ENCODE measurements at regions not wholly inside any gene's neighbourhood (a gene's known extent, or its start where the extent isn't known, plus 50 kb on each side); places are given as distances from the start of the nearest gene placed in this dataset.

DNA sequence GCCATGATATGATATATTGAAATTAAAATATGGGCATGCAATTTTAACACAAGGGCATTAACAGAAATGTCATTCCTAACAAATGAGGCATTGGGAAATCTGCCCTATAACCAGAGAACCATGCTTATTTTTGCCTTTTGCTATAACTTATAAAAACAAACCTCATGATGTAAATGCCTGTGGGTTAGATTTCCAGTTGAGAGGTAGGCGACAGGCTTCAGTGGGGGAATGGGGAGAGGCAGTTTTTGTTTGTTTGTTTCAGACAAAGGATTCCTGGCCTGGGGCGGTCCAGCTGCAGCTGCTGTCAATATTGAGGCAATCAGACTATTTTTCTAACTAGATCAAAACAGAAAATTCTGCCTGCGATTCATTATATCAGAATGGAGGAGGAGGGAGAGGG is 490.4 kb upstream of the CFAP20DC start:
- no peak for DNase-seq

DNA sequence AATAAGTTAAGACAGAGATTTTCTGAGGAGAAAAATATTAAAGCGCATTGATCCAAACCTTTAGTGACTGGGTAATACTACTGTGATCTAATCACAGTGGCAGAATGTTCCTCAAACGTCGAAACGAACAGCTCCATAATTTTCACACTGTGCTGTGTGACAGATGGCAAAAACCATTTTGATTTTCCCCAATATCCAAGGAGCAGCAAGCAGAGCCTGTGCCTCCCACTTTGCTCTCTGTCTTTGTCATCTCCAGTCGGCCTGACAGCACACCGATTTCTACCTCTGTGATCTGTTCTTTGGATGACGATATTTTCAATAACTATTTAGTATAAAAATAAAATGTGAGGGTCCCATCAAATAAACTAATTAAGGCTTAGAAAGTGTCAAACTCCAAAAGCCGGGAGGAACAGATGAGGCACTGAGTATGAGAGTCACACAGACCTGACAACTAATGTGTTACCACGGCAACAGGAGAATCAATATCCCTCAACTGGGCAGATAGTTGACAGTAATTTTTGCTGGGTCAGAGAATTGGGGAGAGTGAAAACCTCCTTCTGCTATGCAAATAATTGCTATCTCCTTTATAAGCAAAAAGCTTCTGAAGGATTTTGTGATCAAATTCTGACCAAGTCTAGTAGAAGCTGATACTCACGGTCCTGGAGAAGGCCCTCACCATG is 489.1 kb upstream of the CFAP20DC start:
- DNase-seq = no peak

DNA sequence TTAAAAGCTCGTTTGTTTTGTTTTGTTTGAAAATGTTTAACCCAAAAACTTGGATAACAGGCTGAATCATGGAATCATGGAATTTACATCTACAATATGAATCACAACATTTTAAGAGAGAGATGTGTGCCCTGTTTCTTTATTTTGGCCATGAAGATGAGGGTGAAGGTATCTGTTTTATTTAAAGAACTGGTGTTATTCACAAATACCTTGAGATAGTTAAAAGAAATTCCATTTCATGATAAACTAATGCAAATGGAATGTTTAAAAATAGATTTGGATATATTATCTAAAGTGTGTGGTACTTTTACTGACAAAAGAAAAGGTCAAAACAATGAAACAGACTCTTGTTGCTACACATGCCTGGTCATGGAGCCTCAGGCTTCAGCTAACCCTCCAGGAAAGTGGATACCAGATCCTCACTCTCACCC is 486.0 kb upstream of the CFAP20DC start:
- DNase-seq = no peak

DNA sequence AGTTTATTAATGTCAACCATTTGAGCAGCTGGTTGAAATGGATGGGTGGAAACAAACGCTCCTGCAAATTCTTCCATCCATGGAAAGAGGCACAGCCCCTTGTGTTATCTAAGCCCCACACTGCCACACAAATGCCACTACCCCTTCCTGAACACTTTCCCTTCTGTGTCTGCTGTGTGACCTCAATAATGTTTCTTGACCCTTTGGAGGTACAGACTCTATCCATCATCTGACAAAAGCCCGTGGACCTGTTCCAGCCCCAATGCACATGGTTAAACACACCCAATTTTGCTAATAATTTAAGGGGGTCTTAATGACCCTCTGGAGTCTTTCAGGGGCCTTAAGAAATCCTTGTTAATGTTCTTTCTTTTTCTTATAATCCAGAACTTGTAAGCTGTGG is 482.2 kb upstream of the CFAP20DC start:
- DNase-seq = no peak

DNA sequence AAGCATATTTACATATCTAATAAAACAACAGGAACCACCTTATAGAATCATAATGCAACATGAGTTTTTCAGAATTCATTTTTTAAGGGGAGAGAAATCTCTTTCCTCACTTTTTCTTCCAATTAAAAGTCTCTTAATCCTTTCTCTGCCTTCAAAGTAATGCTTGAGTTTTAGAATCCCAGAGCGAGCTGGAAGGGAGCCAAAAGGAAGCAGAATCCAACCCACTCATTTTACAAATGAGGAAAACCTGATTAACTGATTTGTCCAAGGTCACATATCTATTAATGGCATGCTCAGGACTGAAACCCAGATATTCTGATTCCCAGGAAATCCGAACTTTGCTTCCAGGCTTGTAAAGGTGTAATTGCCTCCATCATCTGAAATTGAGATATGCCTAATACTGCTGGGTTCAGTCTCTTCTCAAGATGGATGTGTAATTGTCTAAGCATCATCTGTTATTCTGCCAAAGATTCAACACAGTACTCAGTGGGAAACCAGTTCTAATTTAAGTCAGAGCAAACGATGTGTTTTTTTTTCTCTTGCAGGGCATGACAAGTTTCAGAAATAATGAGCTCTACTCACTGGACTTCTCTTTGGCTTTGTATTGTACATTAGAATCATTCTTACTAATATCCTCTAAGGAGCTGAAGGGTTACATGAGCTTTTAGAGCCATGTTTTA is 481.4 kb upstream of the CFAP20DC start:
- no peak for DNase-seq

DNA sequence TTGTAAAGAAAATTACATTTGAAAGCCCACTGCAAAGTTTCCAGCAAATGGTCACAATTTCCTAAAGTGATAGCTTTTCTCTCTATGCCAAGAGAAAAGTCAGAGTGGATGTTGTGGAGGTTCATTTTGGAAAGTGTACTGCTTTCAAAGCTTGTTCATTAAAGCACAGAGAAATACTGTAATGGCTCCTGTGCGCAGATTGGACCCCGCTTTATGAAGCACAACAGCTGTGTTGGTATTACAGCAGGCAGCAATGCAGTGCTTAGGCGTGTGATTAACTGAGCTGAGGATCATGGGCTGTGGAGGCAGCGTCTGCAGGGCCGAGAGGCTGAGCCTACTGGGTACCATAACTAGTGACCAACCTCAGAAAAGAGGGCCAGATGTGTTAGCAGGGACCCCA is 478.4 kb upstream of the CFAP20DC start:
- DNase-seq = no peak

DNA sequence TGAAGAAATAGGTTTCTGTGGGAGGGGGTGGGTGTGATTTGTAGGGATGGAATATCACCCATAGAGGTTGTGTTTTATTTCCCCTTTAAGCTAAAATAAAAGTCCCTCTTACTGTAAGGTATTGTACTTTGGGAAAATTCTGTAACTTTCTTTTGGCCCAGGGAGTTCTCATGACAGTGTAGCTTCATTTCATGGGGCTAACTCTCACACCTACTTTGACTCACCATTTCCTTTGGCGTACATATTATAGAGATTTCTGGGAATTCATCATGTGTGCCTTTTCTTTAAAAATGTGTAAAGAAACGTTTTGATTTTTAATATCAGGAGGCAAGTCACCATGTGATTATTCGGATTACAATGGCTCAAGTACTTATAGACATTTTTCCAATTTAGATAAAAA is 477.7 kb upstream of the CFAP20DC start:
- no peak for DNase-seq

DNA sequence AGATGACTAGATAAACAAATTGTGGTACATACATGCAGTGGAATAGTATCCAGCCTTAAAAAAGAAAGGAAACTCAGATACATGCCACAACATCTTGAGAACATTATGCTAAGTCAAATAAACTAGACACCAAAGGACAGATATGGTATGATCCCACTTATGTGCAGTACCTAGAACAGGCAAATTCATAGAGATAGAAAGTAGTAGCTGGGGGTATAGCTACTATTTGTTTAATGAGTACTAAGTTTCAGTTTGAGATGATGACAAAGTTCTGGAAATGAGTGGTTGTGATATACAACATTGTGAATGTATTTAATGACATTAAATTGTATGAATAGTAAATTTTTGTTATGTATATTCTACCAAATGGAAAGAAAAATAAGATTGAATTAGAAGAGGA is 477.2 kb upstream of the CFAP20DC start:
- DNase-seq = no peak

DNA sequence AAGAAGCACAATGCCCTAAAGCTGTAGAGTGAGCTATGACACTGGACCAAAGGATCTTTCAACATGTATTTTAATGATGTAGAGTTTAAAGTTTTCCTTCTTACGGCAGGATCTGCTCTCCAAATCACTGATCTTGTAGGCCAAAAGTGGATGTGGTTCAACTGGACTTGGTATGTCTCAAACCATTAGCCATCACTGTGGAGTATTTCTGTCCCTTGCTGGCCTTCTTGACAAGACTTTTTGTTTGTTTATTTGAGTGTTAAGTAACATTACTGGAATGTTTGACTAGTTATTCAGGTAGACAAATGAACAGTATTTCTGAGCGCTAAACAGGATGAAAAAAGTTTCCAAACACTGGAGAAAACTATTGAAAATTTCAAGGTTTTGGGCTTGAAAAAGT is 472.7 kb upstream of the CFAP20DC start:
- no peak for DNase-seq

DNA sequence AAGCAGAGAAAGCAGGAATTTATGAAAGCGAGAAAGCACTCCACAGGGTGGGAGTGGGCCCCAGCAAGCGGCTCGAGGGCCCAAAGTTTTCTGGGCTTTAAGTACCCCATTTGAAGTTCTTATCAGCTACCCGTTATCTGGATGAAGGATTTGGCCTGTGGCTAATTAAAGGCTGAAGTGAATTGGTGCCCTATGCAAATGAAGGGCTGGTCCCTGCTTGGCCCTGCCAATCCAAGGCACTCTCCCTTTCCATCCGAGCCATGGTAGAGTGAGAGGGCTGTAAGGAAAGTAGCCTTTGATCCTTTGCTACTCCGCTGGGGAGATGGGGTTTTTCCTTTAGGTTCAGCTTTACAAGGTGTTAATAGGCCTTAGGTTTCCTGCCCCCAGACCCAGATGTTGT is 469.3 kb upstream of the CFAP20DC start:
- DNase-seq = no peak

DNA sequence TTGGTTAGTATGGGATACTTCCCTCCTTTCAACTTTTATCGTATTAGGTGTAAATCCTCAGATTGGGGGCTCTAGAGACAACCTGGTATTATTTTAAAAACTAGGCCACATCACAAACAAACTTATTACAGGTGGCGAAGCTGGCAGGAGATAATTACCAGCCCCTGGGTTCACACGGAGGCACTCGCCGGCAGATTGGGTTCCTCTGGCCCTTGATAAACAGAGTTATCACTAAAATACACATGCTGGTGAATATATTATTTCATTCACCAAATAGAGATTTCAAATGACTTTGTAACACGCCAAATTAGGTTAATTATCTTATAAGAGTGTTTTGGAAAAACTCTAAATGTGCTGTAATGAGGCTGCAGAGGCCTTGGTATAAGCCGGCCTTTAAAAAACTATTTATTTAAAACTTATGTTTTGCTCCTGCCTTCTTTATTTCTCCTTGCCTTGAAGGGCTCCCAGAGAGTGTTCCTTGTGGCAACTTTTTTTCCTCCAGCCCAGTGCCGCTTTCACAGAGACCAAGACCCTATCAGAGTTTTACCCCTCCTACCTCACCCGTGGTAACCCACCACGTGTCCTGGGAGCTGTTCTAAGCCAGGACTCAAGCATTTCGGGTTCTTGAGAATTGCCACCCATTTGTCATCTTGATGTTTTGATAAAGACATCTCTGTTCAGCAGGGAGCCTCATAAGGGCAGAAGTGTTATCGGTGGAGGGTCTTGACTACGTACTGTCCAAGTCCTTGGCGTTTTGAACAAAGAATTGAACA is 468.6 kb upstream of the CFAP20DC start:
- DNase-seq = no peak

DNA sequence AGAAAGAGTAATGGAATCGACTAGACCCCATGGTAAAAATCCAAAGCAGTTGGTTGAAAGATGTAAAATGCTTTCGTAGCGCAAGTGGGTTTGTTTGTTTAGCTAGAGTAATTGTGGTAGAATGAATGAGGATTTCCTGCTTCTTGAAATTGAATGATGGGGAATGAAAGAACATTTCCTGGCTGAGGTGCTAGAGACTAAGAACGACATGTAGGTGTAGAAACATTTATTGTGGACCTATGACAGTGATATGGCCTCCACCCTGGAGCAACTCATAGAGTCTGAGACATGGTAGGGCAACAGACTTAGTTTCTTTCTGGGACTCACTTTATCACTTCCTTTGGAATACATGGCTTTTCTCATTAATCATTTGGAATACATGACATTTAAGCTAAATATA is 467.6 kb upstream of the CFAP20DC start:
- DNase-seq = no peak

DNA sequence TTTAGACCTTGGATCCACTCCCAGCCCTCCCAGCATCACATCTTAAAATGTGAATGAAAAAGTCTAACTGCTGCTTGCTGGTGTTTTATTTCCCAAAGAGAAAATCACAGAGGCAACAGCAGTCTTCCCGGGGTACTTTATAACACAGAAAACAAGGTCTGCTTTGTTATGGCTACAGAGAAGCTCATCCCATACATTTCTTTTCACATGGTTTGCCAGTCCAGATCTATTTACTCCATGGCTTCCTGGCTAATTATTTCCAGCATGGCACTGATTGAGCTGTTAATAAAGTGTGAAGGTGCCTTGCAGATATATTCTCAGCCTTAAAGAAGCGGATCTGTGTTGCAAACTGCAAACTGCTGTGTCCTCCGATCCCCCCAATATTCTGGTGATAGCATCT is 466.1 kb upstream of the CFAP20DC start:
- no peak for DNase-seq

DNA sequence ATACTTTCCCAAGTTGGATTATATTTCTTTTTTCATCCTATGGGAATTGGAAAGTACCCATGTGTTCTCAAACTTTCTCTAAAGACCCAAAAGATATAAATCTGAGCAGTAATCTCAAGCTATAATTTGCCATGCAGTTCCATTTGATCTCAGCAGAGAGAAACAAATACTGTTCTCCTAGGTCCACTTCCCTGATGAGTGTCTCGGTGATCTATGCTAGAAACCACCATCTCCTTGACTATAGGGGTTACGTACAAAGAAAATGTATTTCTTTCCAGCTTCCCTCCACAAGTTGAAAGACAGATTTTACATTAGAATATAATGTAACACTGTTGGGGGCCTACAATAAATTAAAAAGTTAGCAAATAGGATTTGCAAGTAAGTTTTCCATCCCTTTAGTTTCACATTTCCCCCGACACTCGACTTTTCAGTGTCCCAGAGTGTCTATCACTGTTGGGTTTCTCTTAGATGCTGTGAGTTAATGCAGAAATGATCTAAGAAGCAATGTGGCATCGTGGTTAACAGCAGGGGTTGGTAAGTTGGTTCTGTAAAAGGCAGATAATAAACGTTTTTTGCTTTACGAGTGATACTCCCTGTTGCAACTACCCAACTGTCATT is 465.1 kb upstream of the CFAP20DC start:
- no peak for DNase-seq

DNA sequence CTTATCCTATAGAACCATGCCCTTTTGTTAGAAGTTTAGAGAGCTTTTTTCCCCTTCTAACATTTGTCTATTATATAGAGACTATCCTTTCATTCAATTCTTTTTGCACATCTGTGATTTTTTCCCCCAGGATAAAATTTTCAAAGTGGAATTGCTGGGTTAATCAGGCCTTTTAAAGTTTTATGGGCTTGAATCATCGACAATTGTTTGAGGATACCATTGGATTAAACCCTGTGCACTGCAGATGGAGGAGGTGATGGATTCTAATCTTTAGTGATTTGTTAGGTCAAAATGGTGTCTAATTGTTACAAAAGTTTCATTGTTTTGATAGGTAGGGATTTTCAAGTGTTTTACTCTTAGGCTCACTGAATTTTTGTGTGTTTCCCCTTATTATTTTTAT is 463.7 kb upstream of the CFAP20DC start:
- DNase-seq = no peak

DNA sequence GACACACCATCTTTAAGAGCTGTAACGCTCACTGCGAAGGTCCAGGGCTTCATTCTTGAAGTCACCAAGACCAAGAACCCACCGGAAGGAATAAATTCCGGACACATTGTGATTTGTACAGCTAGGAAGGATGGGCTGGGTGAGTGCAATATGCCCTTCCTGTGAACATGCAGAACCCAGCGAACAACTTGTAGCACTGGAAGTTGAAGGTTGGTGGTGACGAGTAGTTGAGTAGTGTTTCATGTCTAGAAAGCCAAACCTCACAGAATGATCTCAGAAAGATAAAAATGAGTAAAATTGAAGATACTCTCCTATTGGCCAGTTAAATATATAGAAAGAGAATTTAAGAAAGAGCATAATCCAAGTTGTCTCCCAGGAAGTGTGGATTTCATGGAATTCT is 462.2 kb upstream of the CFAP20DC start:
- DNase-seq = no peak

DNA sequence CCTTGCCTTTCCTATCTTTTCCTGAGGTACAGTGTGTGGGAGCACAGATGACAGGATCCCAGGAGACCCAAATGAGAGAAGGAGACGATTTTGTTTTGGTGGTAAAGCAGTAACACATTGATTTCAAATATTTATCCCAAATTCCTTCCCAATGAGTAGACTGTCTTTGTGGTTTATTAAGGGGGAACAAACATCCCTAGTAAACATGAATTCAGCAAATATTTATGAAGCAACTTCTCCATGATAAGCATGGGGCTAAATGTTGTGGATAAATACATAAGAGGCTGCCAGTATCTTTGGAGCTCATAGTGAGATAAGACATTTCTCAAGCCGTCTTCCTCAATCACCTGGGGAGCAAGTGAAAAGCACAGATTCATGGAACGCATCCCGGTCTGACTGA is 460.8 kb upstream of the CFAP20DC start:
- no peak for DNase-seq

DNA sequence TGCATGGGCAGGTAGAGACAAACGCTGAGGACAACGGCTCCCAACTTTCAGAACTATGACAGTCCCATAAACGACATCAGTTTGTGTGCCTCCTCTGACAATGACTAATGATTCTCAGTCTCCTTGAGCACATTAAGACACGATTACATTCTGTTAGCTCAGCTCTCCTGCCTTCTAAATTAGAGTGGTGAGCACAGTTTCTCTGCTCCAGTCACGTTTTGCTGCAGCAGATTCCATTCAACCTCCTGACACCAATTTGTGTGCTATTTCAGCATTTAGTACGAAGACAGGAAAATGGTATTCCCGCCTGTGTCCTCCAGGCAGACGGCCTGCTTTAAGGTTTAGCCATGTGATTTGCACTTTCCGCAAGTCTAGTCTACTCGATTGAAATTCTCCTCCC is 458.4 kb upstream of the CFAP20DC start:
- DNase-seq = no peak

DNA sequence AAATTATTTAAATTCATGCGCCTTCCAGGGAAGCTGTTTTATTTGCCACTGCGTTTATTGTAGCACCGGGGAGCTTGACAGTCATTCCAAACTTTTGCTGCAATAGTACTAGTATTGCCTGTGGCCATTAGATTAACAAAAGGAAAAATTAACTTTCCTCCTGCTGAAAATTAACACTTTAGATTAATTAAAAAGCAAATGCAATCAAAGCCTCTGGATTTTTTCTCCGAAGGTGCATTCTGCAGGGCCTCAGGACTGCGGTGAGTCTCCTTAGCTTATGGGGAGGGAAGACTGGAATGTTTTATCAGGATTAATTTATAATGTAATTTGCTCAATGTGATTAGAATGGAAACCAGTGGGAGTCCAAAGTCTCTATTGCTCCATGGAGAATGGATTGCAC is 456.4 kb upstream of the CFAP20DC start:
- no peak for DNase-seq

DNA sequence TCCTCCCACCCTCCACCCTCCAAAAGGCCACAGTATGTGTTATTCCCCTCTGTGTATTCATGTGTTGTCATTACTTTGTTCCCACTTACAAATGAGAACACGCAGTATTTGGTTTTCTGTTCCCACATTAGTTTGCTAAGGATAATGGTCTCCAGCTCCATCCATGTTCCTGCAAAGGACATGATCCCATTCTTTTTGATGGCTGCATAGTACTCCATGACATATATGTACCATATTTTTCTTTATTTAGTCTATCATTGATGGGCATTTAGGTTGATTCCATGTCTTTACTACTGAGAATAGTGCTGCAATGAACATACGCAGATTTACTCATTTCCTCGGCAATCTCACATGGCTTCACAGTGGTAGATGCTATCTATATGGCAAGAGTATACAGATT is 453.6 kb upstream of the CFAP20DC start:
- DNase-seq = no peak

DNA sequence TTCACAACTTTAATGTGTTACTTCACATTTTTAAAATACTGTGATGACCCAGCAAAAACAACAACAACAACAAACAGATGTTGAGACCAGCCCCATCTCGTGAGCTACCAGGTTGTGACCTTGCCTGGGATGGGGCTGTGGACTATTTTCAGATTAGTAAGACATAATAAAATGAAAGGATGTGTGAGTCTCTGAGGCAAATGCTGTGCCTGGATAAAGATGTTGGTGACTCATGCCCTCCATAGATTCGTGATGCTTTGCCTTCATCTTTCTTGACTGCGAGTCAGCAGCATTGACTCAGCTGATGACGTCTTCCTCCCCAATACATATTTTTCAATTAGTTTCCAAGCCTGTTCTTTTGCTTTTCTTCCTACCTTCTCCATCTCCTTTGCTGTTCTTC is 453.0 kb upstream of the CFAP20DC start:
- no peak for DNase-seq

DNA sequence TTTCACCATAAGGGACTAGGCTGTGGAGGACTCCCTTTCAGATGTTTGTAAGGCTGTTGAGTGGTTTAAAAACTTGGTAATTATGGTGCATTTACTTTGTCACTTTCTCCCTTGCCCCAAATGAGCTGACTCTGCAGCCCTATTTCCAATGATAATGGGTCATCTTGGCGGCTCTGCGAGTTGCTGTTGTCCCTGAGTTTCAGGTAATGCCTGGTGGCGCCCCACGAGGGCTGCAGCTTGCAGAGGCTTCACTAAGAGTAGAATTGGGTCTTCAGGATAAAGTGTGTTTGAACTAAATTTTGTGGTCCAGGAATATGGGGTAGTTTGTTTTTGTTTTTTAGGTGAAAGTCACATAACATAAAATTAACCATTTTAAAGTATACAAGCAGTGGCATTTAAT is 450.1 kb upstream of the CFAP20DC start:
- DNase-seq = no peak

DNA sequence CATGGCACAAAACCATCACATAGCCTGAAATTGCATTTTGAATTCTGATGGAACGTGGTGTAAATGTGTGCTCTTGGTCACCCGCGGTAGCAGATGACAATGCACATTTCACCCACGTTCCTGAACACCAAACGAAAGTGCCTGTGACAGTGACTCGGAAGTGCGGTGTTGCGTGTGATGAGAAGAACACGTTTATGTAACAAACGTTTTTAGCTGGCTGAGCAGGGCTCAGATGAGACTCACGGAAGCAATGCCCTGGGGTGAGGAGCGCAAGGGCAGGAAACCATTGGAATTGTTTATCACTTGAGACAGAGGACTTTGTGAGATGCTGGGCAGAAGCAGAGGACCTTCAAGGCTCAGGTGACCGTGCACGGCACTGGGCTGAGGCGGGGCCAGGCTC is 449.2 kb upstream of the CFAP20DC start:
- DNase-seq = no peak

DNA sequence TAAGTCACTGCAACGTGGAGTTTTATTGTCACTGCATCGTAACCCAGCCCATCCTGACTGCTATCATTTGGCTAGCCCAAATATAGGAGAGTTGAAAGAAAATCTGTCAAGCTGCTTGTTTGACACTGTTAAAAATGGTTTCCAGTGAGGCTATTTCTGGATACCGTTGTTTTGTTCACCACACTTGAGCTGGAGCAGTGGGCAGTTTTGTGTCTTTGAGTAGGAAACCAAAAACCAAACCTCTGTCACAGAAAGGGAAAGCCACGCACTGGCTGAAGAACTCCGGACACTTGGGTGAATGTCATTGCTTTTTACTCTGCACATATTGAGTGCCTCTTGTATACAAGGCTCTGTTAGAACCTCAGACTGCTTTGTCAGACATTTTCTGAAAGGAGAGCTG is 446.4 kb upstream of the CFAP20DC start:
- DNase-seq = no peak

All from activated effector memory CD4-positive, alpha-beta T cell treated with anti-CD3 and anti-CD28 coated beads, Interleukin-2, amount 50 U/mL, for 16 hours (primary cell).